ENCODE measurements at regions not wholly inside any gene's neighbourhood (a gene's known extent, or its start where the extent isn't known, plus 50 kb on each side); places are given as distances from the start of the nearest gene placed in this dataset.

- DNase-seq, result no peak
Observed at GRCh38 chr5:5711592-5711991, 289.1 kb downstream of the ICE1 start.

- no peak for DNase-seq
Observed at GRCh38 chr5:5711112-5711511, 288.6 kb downstream of the ICE1 start.

GRCh38 chr5:5710471-5710870 is 288.0 kb downstream of the ICE1 start:
- no peak for DNase-seq

- no peak for DNase-seq
Observed at GRCh38 chr5:5708367-5708919, 286.0 kb downstream of the ICE1 start.

GRCh38 chr5:5705010-5705409 is 282.5 kb downstream of the ICE1 start:
- no peak for DNase-seq

- no peak for DNase-seq
Observed at GRCh38 chr5:5704352-5704751, 281.9 kb downstream of the ICE1 start.

- no peak for DNase-seq
Observed at GRCh38 chr5:5702934-5703333, 280.5 kb downstream of the ICE1 start.

- no peak for DNase-seq
Observed at GRCh38 chr5:5700549-5700948, 278.1 kb downstream of the ICE1 start.

- DNase-seq, result no peak
Observed at GRCh38 chr5:5699062-5699461, 276.6 kb downstream of the ICE1 start.

GRCh38 chr5:5695266-5695665 is 272.8 kb downstream of the ICE1 start:
- DNase-seq, result no peak

GRCh38 chr5:5688925-5689310 is 266.4 kb downstream of the ICE1 start:
- no peak for DNase-seq

- DNase-seq, result no peak
Observed at GRCh38 chr5:5688194-5688924, 265.9 kb downstream of the ICE1 start.

- no peak for DNase-seq
Observed at GRCh38 chr5:5687113-5687512, 264.6 kb downstream of the ICE1 start.

- DNase-seq, result no peak
Observed at GRCh38 chr5:5686356-5686755, 263.9 kb downstream of the ICE1 start.

GRCh38 chr5:5685737-5686136 is 263.3 kb downstream of the ICE1 start:
- no peak for DNase-seq

- DNase-seq, result no peak
Observed at GRCh38 chr5:5683174-5683573, 260.7 kb downstream of the ICE1 start.

- DNase-seq, result no peak
Observed at GRCh38 chr5:5678909-5679308, 256.4 kb downstream of the ICE1 start.

- DNase-seq, result no peak
Observed at GRCh38 chr5:5677738-5678137, 255.3 kb downstream of the ICE1 start.

GRCh38 chr5:5676218-5676617 is 253.7 kb downstream of the ICE1 start:
- no peak for DNase-seq

- no peak for DNase-seq
Observed at GRCh38 chr5:5675511-5675910, 253.0 kb downstream of the ICE1 start.

GRCh38 chr5:5671823-5672222 is 249.3 kb downstream of the ICE1 start:
- no peak for DNase-seq

GRCh38 chr5:5667136-5667554 is 244.7 kb downstream of the ICE1 start:
- no peak for DNase-seq

- no peak for DNase-seq
Observed at GRCh38 chr5:5666369-5666768, 243.9 kb downstream of the ICE1 start.

GRCh38 chr5:5666076-5666365 is 243.5 kb downstream of the ICE1 start:
- DNase-seq, result no peak

All from dermis blood vessel endothelial cell (primary cell).